Endothelial cell of umbilical vein (primary cell): ENCODE measurements at regions not wholly inside any gene's neighbourhood (a gene's known extent, or its start where the extent isn't known, plus 50 kb on each side); places are given as distances from the start of the nearest gene placed in this dataset.

ENCODE experiments used
- GATA2 ChIP-seq: IDR thresholded peaks from 2 replicates; pipeline ENCODE4 v1.7.0; 2011; ENCODE audit warnings: low read depth, mild to moderate bottlenecking, moderate library complexity, mixed read lengths, low read length; ENCODE audit not compliant: insufficient read length, insufficient read depth
- POLR2A ChIP-seq: IDR thresholded peaks from 2 replicates; pipeline ENCODE4 v1.6.1; 2012; ENCODE audit warnings: low read depth, mild to moderate bottlenecking, control low read depth, low read length
- POLR2AphosphoS5 ChIP-seq: IDR thresholded peaks from 2 replicates; pipeline ENCODE4 v1.6.1; 2012; ENCODE audit warnings: low read depth, mild to moderate bottlenecking, control low read depth, low read length, moderate library complexity; ENCODE audit not compliant: insufficient read depth
- TF ChIP-seq, protein P1 (sequence below), 2 donors: IDR thresholded peaks; 1 replicate in 1 of 2; 2 replicates in 1 of 2; pipeline ENCODE4 v1.5.1; 2011; ENCODE audit warnings: low read length in 2 of 2, mild to moderate bottlenecking in 2 of 2, moderate library complexity in 2 of 2, control low read depth in 1 of 2, inconsistent platforms in 1 of 2, low read depth in 1 of 2; ENCODE audit not compliant: insufficient read depth in 1 of 2; ENCODE audit errors: extremely low read depth in 1 of 2

DNA sequence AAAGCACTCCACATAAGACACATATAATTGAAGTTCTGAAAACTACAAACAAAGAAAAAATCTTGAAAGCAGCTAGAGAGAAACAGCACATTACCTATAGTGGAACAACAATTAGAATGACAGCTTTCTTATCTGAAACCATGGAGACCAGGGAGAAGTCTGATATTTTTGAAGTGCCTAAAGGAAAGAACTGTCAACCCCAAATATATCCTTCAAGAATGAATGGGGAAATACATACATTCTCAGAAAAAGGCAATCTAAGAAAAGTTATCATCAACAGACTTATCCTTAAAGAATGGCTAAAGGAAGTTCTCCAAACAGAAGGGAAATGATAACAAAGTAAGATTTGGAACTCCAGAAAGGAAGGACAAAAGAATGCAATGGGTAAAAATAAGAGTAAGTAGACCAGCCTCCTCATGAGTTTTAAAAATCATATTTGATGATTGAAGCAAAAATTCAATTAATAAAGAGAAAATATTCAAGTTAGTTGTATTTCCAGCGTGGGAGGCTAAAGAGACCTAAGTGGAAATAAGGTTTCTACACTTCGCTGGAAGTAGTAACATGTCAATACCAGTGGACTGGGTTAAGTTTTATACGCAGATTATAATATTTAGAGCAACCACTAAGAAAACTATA lies 170.8 kb upstream of the SAMSN1 start:
- TF ChIP-seq, protein P1, sequence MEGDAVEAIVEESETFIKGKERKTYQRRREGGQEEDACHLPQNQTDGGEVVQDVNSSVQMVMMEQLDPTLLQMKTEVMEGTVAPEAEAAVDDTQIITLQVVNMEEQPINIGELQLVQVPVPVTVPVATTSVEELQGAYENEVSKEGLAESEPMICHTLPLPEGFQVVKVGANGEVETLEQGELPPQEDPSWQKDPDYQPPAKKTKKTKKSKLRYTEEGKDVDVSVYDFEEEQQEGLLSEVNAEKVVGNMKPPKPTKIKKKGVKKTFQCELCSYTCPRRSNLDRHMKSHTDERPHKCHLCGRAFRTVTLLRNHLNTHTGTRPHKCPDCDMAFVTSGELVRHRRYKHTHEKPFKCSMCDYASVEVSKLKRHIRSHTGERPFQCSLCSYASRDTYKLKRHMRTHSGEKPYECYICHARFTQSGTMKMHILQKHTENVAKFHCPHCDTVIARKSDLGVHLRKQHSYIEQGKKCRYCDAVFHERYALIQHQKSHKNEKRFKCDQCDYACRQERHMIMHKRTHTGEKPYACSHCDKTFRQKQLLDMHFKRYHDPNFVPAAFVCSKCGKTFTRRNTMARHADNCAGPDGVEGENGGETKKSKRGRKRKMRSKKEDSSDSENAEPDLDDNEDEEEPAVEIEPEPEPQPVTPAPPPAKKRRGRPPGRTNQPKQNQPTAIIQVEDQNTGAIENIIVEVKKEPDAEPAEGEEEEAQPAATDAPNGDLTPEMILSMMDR (IDR thresholded peaks at IDR 0.05; ENCODE audit: extremely low read depth in 1 of 2, insufficient read depth in 1 of 2, low read depth in 1 of 2, low read length in 2 of 2) = no peak
- TF ChIP-seq POLR2A (no peak), GATA2 (no peak), POLR2AphosphoS5 (no peak)
